ENCODE measurements at regions not wholly inside any gene's neighbourhood (a gene's known extent, or its start where the extent isn't known, plus 50 kb on each side); places are given as distances from the start of the nearest gene placed in this dataset.

DNA sequence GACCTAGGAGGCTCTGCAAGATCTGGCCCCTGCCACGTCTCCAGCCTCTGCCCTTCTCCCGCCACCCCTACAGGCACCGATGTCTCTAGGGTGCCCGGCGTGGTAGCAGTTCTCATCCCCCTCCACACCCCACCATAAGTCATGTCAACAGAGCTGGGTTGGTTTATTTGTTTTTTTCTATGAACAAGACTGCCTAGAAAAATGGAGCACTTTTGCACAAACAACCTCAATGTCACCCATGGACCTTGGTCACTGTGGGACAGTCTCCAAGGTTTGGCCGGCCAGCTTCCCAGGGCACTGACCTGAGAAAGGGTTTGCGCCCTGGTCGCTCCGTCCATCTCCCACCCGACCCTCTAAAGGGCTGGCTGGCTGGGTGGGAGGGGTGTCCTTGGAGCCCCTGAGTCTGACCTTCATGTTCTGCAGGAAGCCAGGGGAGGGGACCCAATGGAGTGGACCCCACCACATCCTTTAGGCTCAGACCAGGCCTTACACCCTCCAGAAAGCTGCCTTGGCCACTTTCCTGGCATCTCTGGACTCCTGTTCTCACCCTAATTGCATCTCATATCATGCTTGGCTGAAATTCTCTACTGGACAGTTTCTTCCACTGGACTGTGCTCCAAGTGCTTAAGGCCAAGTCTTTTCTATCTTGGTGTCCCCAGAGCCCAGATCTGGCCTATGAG is 104.8 kb upstream of the PTPN1 start:
- Histone ChIP-seq H3K27me3 (ENCODE audit: control insufficient read depth in 2 of 2, insufficient read depth in 2 of 2, low read length in 2 of 2) (peaks cover 5 to 9% of the 10 kb centered on the region in 2 experiments), H3K4me3 (replicated peaks in 1 of 3; ENCODE audit: insufficient read depth in 1 of 3, low read depth in 1 of 3, low read length in 3 of 3) (no peak overlapping the region), H3K4me2 (ENCODE audit: insufficient read depth, low read length) (no peak overlapping the region), H3K9ac (replicated peaks; ENCODE audit: extremely low read depth, insufficient read depth, low read length) (no peak overlapping the region), H3K4me1 (ENCODE audit: control insufficient read depth, extremely low read depth, insufficient read depth, low read length) (no peaks in the 10 kb centered on the region), H3K27ac (ENCODE audit: insufficient read depth, low read depth, low read length) (no peak overlapping the region), H3K9me1 (replicated peaks; ENCODE audit: control insufficient read depth, extremely low read depth, insufficient read depth, low read length) (no peaks in the 10 kb centered on the region), H4K20me1 (replicated peaks; ENCODE audit: control insufficient read depth, extremely low read depth, insufficient read depth, low read length) (no peaks in the 10 kb centered on the region), H3K79me2 (ENCODE audit: control insufficient read depth, insufficient read depth, low read length) (no peaks in the 10 kb centered on the region), H2AFZ (ENCODE audit: low read depth, low read length) (no peak overlapping the region), H3K9me3 (replicated peaks; ENCODE audit: control insufficient read depth, insufficient read depth, low read length) (no peaks in the 10 kb centered on the region), H3K36me3 (ENCODE audit: control insufficient read depth in 2 of 2, extremely low read depth in 1 of 2, insufficient read depth in 2 of 2, low read length in 2 of 2) (no peaks in the 10 kb centered on the region)
- no peak for TF ChIP-seq GATA2 (IDR thresholded peaks at IDR 0.05; ENCODE audit: insufficient read depth, insufficient read length, low read depth, low read length)
- TF ChIP-seq, protein P1, sequence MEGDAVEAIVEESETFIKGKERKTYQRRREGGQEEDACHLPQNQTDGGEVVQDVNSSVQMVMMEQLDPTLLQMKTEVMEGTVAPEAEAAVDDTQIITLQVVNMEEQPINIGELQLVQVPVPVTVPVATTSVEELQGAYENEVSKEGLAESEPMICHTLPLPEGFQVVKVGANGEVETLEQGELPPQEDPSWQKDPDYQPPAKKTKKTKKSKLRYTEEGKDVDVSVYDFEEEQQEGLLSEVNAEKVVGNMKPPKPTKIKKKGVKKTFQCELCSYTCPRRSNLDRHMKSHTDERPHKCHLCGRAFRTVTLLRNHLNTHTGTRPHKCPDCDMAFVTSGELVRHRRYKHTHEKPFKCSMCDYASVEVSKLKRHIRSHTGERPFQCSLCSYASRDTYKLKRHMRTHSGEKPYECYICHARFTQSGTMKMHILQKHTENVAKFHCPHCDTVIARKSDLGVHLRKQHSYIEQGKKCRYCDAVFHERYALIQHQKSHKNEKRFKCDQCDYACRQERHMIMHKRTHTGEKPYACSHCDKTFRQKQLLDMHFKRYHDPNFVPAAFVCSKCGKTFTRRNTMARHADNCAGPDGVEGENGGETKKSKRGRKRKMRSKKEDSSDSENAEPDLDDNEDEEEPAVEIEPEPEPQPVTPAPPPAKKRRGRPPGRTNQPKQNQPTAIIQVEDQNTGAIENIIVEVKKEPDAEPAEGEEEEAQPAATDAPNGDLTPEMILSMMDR (IDR thresholded peaks at IDR 0.05; ENCODE audit: extremely low read depth in 1 of 2, insufficient read depth in 1 of 2, low read depth in 1 of 2, low read length in 2 of 2) = no peak
- no peak for TF ChIP-seq JUN (IDR thresholded peaks at IDR 0.05; ENCODE audit: borderline replicate concordance, insufficient read depth, insufficient read length, low read depth)
- TF ChIP-seq POLR2A (IDR thresholded peaks at IDR 0.05; ENCODE audit: low read depth, low read length) = no peak
- TF ChIP-seq MYC (IDR thresholded peaks at IDR 0.05; ENCODE audit: low read depth, low read length) = no peak
- no peak for TF ChIP-seq EZH2 (IDR thresholded peaks at IDR 0.05; ENCODE audit: borderline replicate concordance, low read depth, low read length, severe bottlenecking)
- TF ChIP-seq, protein P2, sequence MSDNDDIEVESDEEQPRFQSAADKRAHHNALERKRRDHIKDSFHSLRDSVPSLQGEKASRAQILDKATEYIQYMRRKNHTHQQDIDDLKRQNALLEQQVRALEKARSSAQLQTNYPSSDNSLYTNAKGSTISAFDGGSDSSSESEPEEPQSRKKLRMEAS (IDR thresholded peaks at IDR 0.05; ENCODE audit: insufficient read depth, insufficient read length) = no peak
- FAIRE-seq (no peak), DNase-seq (ENCODE audit: low read depth, low spot score) (no peak)
- intact Hi-C loops (cut with micrococcal nuclease) (no loop called here), dilution Hi-C loops (cut with MboI; ENCODE audit: extremely low pct_ligation_motif_present, low sequenced_read_pairs) (no loop called here)
- no TSS peak for BruUV-seq (replicated peaks)
- CTCF ChIA-PET = no interaction called here
- POLR2A ChIA-PET = no interaction called here

All from endothelial cell of umbilical vein (primary cell).